ENCODE measurements at regions not wholly inside any gene's neighbourhood (a gene's known extent, or its start where the extent isn't known, plus 50 kb on each side); places are given as distances from the start of the nearest gene placed in this dataset.

DNA sequence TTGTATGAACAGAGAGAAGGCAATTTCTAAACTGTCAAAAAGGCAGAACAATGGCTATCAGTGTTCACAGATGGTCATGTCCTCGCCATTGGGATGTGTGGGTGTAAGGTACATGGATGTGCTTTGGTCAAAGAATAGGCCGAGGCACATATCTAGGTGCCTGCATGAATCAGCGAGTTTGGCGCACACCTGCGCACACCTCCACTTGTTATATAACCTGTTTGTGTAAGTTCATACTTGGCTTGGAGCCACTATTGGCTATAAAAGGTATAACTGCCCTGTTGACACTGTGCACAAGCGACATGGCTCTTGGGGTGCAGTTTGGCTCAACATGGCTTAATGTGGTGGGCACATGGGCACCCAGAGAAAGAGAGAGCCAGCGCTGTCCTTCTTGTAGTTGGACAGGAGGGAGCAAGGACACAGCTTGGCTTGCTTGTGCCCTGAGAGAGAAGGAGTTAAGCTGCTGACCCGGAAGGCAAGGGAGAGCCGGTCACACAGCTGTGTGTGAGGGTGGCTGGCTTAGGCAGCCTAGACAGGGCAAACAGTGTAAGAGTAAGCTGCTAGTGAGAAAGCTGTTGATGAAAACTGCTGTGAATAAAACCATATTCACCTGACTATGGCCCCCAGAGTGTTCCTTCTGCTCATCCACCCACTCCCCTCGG lies 499.1 kb downstream of the KCNJ2 start:
- no peak overlapping the region for H2BK5ac ChIP-seq (ENCODE audit: low read depth, low read length, poor library complexity, severe bottlenecking)
- H2BK20ac ChIP-seq (ENCODE audit: low read depth, low read length) = no peak overlapping the region
- CTCF ChIA-PET = no interaction called here
- no peak overlapping the region for H3K18ac ChIP-seq (ENCODE audit: low read depth, low read length)
- no peak overlapping the region for H4K5ac ChIP-seq (ENCODE audit: low read depth, low read length)
- no peaks in the 10 kb centered on the region for H3K9me1 ChIP-seq (ENCODE audit: insufficient read depth, low read length)
- no peak overlapping the region for H3K23ac ChIP-seq (ENCODE audit: low read depth, low read length)
- dilution Hi-C loops (cut with HindIII; ENCODE audit: low sequenced_read_pairs, unreplicated experiment) (no loop called here), in situ Hi-C loops (cut with MboI; ENCODE audit: low sequenced_read_pairs) (no loop called here), intact Hi-C loops (cut with micrococcal nuclease) (no loop called here)
- POLR2A ChIA-PET (ENCODE audit: unreplicated experiment) = no interaction called here
- no peak overlapping the region for H2BK15ac ChIP-seq (ENCODE audit: low read depth, low read length)
- no peaks in the 10 kb centered on the region for H3K36me3 ChIP-seq (ENCODE audit: control insufficient read depth, insufficient read depth, low read length)
- ATAC-seq (ENCODE audit: low read depth) = no peak
- H2AK9ac ChIP-seq (replicated peaks; ENCODE audit: low read depth, low read length, poor library complexity) = no peak overlapping the region
- no peak overlapping the region for H4K8ac ChIP-seq (ENCODE audit: low read depth in 2 of 2, low read length in 2 of 2)
- no peak overlapping the region for H4K91ac ChIP-seq (ENCODE audit: insufficient read depth, low read depth, low read length)
- H3K27ac ChIP-seq (ENCODE audit: insufficient read depth, low read length) = no peak overlapping the region
- H3K79me1 ChIP-seq (ENCODE audit: low read depth in 1 of 2, low read length in 2 of 2) = no peaks in the 10 kb centered on the region
- no peak for TF ChIP-seq BHLHE40 (IDR thresholded peaks at IDR 0.05; ENCODE audit: low read depth, low read length)
- TF ChIP-seq CHD1 (IDR thresholded peaks at IDR 0.05; ENCODE audit: low read depth, low read length) = no peak
- no peak for TF ChIP-seq SMC3 (IDR thresholded peaks at IDR 0.05; ENCODE audit: low read depth, low read length)
- H2BK120ac ChIP-seq (ENCODE audit: low read depth, low read length) = no peak overlapping the region
- H3K4me1 ChIP-seq (ENCODE audit: control insufficient read depth, insufficient read depth, low read length) = no peaks in the 10 kb centered on the region
- no peak overlapping the region for H3K4me3 ChIP-seq (ENCODE audit: insufficient read depth, low read depth, low read length)
- no TSS peak for BruUV-seq (replicated peaks)
- H2AK5ac ChIP-seq (ENCODE audit: low read depth, low read length) = no peak overlapping the region
- no peak overlapping the region for H3K9ac ChIP-seq (ENCODE audit: low read depth, low read length)
- H3K9me3 ChIP-seq (ENCODE audit: control insufficient read depth, insufficient read depth, low read length) = no peaks in the 10 kb centered on the region
- no CpG with 5 or more reads among the region's 10 CpGs for WGBS, 2 experiments (ENCODE audit: extremely low coverage in 2 of 2, insufficient read length in 1 of 2)
- no peak overlapping the region for H3K4me2 ChIP-seq (ENCODE audit: low read depth, low read length)
- H3K14ac ChIP-seq (replicated peaks; ENCODE audit: low read depth, low read length) = no peak overlapping the region
- H3K27me3 ChIP-seq (ENCODE audit: control insufficient read depth, insufficient read depth, low read length) = no peaks in the 10 kb centered on the region; the same call in 1 of the 2 replicates
- H3K4ac ChIP-seq (ENCODE audit: low read depth, low read length) = no peak overlapping the region
- no peak overlapping the region for H3K56ac ChIP-seq (ENCODE audit: extremely low read depth, insufficient read depth, low read length)
- no peak overlapping the region for H2AFZ ChIP-seq (replicated peaks; ENCODE audit: low read length, poor library complexity)
- no peaks in the 10 kb centered on the region for H4K20me1 ChIP-seq (ENCODE audit: insufficient read depth, low read length)
- DNase-seq = no peak

All from IMR-90 (cell line).